Gastroesophageal sphincter (tissue), 4 donors: ENCODE measurements at regions not wholly inside any gene's neighbourhood (a gene's known extent, or its start where the extent isn't known, plus 50 kb on each side); places are given as distances from the start of the nearest gene placed in this dataset.

ENCODE experiments used
- ATAC-seq: fragments of 150-250 bp; one replicate; pipeline ENCODE4 v1.9.1; 2016; ENCODE audit warnings: mild to moderate bottlenecking, moderate library complexity
- H3K27ac ChIP-seq, 4 donors: fragments of 200-600 bp; sonication (generic) in 3 of 4; 1 replicate in 3 of 4; 2 replicates in 1 of 4; pipeline ENCODE4 v1.5.1; 2016 to 2019
- H3K27me3 ChIP-seq: fragments of 200-600 bp; sonication (generic); one replicate; pipeline ENCODE4 v1.5.1; 2019
- H3K36me3 ChIP-seq, 2 donors: fragments of 200-600 bp; sonication (generic); one replicate each; pipeline ENCODE4 v1.5.1; 2019; ENCODE audit warnings: control low read depth in 1 of 2
- H3K4me1 ChIP-seq, 3 donors: fragments of 200-600 bp; sonication (generic); 1 replicate in 2 of 3; 2 replicates in 1 of 3; pipeline ENCODE4 v1.5.1; 2016 to 2019; ENCODE audit warnings: control low read depth in 2 of 3
- H3K4me3 ChIP-seq, 2 donors: fragments of 200-600 bp; sonication (generic); one replicate each; pipeline ENCODE4 v1.5.1; 2019; ENCODE audit warnings: mild to moderate bottlenecking in 1 of 2, moderate library complexity in 1 of 2
- H3K9me3 ChIP-seq, 3 donors: fragments of 200-600 bp; sonication (generic); one replicate each; pipeline ENCODE4 v1.5.1; 2017 to 2019; ENCODE audit warnings: control low read depth in 2 of 3
- EP300 ChIP-seq: sonication (generic); formaldehyde crosslinking; IDR thresholded peaks from one replicate; pipeline ENCODE4 v1.6.1; 2017; ENCODE audit warnings: antibody characterized with exemption, mild to moderate bottlenecking
- POLR2A ChIP-seq, 2 donors: fragments of 450-650 bp; IDR thresholded peaks; one replicate each; pipeline ENCODE4 v1.6.1; 2017; ENCODE audit warnings: antibody characterized with exemption in 2 of 2, mild to moderate bottlenecking in 2 of 2, moderate library complexity in 1 of 2
- POLR2AphosphoS5 ChIP-seq: sonication (generic); formaldehyde crosslinking; IDR thresholded peaks from one replicate; pipeline ENCODE4 v1.6.1; 2017; ENCODE audit warnings: antibody characterized with exemption
- WGBS, 2 donors: methylation state at CpG; one replicate each; pipeline ENCODE4 v1.1.5; 2018; ENCODE audit warnings: low coverage in 1 of 2; 5-methylcytosine and 5-hydroxymethylcytosine counted together
- TF ChIP-seq, protein P1 (sequence below), 4 experiments: fragments of 200-600 bp in 2 of 4; fragments of 450-650 bp in 2 of 4; sonication (generic) in 1 of 4; IDR thresholded peaks; one replicate each; pipeline ENCODE4 v1.5.1; 2017 to 2019; ENCODE audit warnings: antibody characterized with exemption in 4 of 4, mild to moderate bottlenecking in 2 of 4, moderate library complexity in 2 of 4

DNA sequence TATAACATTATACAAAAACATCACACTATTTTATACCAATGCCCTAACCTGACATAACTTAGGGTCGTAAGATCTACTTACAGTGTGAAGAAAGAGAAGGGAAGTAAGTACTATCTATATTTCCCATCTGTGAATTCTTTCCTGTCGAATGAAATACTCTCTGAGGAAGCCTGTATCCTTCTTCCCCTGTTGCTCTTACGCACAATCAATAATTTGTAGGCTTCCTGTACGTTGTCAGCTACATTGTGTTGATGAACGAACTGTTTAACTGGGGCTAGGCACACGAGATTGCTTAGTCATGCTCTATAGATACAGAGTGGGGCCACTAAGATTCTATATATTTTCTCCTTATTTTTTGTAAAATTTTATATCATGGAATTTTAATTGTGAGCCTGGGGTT lies 1125.0 kb upstream of the CELF4 start:
- TF ChIP-seq POLR2A (IDR thresholded peaks at IDR 0.05), result no peak
- no peak for TF ChIP-seq EP300
- TF ChIP-seq POLR2AphosphoS5, result no peak
- Histone ChIP-seq H3K4me3 (no peak overlapping the region), H3K4me1 (no peaks in the 10 kb centered on the region), H3K27me3 (no peaks in the 10 kb centered on the region), H3K27ac (no peak overlapping the region), H3K36me3 (no peaks in the 10 kb centered on the region), H3K9me3 (no peaks in the 10 kb centered on the region)
- 52 to 58% methylated on average over 4 to 6 of the region's 6 CpGs for WGBS, 2 donors
- no peak for ATAC-seq

GRCh38 chr18:38688416-38688815 lies 1122.8 kb upstream of the CELF4 start:
- no peak for TF ChIP-seq EP300
- TF ChIP-seq, protein P1, sequence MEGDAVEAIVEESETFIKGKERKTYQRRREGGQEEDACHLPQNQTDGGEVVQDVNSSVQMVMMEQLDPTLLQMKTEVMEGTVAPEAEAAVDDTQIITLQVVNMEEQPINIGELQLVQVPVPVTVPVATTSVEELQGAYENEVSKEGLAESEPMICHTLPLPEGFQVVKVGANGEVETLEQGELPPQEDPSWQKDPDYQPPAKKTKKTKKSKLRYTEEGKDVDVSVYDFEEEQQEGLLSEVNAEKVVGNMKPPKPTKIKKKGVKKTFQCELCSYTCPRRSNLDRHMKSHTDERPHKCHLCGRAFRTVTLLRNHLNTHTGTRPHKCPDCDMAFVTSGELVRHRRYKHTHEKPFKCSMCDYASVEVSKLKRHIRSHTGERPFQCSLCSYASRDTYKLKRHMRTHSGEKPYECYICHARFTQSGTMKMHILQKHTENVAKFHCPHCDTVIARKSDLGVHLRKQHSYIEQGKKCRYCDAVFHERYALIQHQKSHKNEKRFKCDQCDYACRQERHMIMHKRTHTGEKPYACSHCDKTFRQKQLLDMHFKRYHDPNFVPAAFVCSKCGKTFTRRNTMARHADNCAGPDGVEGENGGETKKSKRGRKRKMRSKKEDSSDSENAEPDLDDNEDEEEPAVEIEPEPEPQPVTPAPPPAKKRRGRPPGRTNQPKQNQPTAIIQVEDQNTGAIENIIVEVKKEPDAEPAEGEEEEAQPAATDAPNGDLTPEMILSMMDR (IDR thresholded peaks at IDR 0.05), result no peak
- TF ChIP-seq POLR2AphosphoS5, result no peak
- ATAC-seq, result no peak
- Histone ChIP-seq H3K27me3 (no peaks in the 10 kb centered on the region), H3K27ac (no peak overlapping the region), H3K4me3 (no peak overlapping the region), H3K36me3 (no peaks in the 10 kb centered on the region), H3K4me1 (no peaks in the 10 kb centered on the region), H3K9me3 (no peaks in the 10 kb centered on the region)
- 94 to 100% methylated on average over 1 of the region's 1 CpG for WGBS, 2 donors

GRCh38 chr18:38670486-38670885 lies 1104.9 kb upstream of the CELF4 start:
- Histone ChIP-seq H3K4me3 (no peak overlapping the region), H3K36me3 (no peaks in the 10 kb centered on the region), H3K4me1 (no peaks in the 10 kb centered on the region), H3K27ac (no peak overlapping the region), H3K9me3 (peaks cover 0 to 15% (median 0%) of the 10 kb centered on the region in 3 donors), H3K27me3 (no peaks in the 10 kb centered on the region)
- ATAC-seq, result no peak
- TF ChIP-seq, protein P1 (IDR thresholded peaks at IDR 0.05), result no peak
- no peak for TF ChIP-seq EP300
- TF ChIP-seq POLR2A (IDR thresholded peaks at IDR 0.05), result no peak
- TF ChIP-seq POLR2AphosphoS5, result no peak

GRCh38 chr18:38664929-38665328 lies 1099.3 kb upstream of the CELF4 start:
- no peaks in the 10 kb centered on the region for H3K36me3 ChIP-seq
- TF ChIP-seq POLR2AphosphoS5 (no peak), EP300 (no peak), POLR2A (IDR thresholded peaks at IDR 0.05) (no peak)
- TF ChIP-seq, protein P1 (IDR thresholded peaks at IDR 0.05), result no peak
- no peak for ATAC-seq

DNA sequence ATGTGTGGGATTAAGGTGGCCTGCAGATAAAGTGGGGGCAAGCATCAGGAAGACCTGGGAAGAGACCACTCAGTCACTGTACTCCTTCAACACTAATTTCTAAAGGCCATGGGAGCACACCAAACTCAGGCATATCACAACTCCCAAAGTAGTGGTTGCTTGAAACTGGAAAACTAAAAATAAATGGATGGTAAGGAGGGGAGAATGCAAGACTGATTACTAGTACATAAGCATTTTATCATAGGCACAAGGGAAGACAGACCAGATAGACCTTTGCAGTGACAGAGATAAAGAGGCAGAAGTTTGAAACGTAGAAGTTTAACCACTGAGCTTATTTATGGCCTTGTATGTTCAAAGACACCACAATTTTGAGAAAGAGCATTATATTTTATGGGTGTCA lies 1098.1 kb upstream of the CELF4 start:
- WGBS, 2 donors, result 67 to 73% methylated on average over 1 of the region's 1 CpG
- Histone ChIP-seq H3K27me3 (no peaks in the 10 kb centered on the region), H3K4me3 (no peak overlapping the region), H3K27ac (no peak overlapping the region), H3K4me1 (peaks cover 0 to 7% (median 0%) of the 10 kb centered on the region in 3 donors), H3K36me3 (no peaks in the 10 kb centered on the region), H3K9me3 (no peaks in the 10 kb centered on the region)
- ATAC-seq, result no peak
- no peak for TF ChIP-seq POLR2AphosphoS5
- TF ChIP-seq, protein P1 (IDR thresholded peaks at IDR 0.05), result no peak
- TF ChIP-seq EP300, result no peak
- TF ChIP-seq POLR2A (IDR thresholded peaks at IDR 0.05), result no peak

More at GRCh38 chr18:38664929-38665328, 1099.3 kb upstream of the CELF4 start:
- Histone ChIP-seq H3K27ac (no peak overlapping the region), H3K9me3 (no peaks in the 10 kb centered on the region), H3K4me1 (peaks cover 0 to 7% (median 0%) of the 10 kb centered on the region in 3 donors), H3K4me3 (no peak overlapping the region), H3K27me3 (no peaks in the 10 kb centered on the region)
- 63 to 89% methylated on average over 1 of the region's 1 CpG for WGBS, 2 donors
